Uterus (tissue), 3 donors: ENCODE measurements at regions not wholly inside any gene's neighbourhood (a gene's known extent, or its start where the extent isn't known, plus 50 kb on each side); places are given as distances from the start of the nearest gene placed in this dataset.

Source experiments
- DNase-seq, 2 donors: peaks; one replicate each; pipeline ENCODE4 v3.0.0-alpha.2; 2019 to 2020
- H3K27ac ChIP-seq, 2 donors: fragments of 200-600 bp; sonication (generic); 1 replicate in 1 of 2; 2 replicates in 1 of 2; pipeline ENCODE4 v1.5.1; 2016 to 2018
- H3K27me3 ChIP-seq, 2 donors: fragments of 200-600 bp; sonication (generic); one replicate each; pipeline ENCODE4 v1.5.1; 2018 to 2019; ENCODE audit warnings: control low read depth in 1 of 2
- H3K36me3 ChIP-seq, 2 donors: fragments of 200-600 bp; sonication (generic); one replicate each; pipeline ENCODE4 v1.5.1; 2019; ENCODE audit warnings: control low read depth in 1 of 2
- H3K4me1 ChIP-seq, 2 donors: fragments of 200-600 bp; sonication (generic); one replicate each; pipeline ENCODE4 v1.5.1; 2018 to 2019; ENCODE audit warnings: control low read depth in 1 of 2
- H3K4me3 ChIP-seq, 2 donors: fragments of 200-600 bp; sonication (generic); 1 replicate in 1 of 2; 2 replicates in 1 of 2; pipeline ENCODE4 v1.5.1; 2018 to 2019; ENCODE audit warnings: mild to moderate bottlenecking in 1 of 2
- H3K9me3 ChIP-seq, 2 donors: fragments of 200-600 bp; sonication (generic); one replicate each; pipeline ENCODE4 v1.5.1; 2019; ENCODE audit warnings: control low read depth in 1 of 2
- CTCF ChIP-seq, 4 experiments: fragments of 200-600 bp in 2 of 4; fragments of 450-650 bp in 2 of 4; sonication (generic) in 2 of 4; IDR thresholded peaks; one replicate each; pipeline ENCODE4 v1.5.1; 2016 to 2019; ENCODE audit warnings: antibody characterized with exemption in 4 of 4, mild to moderate bottlenecking in 2 of 4, moderate library complexity in 1 of 4
- POLR2A ChIP-seq, 2 donors: fragments of 450-650 bp; IDR thresholded peaks; one replicate each; pipeline ENCODE4 v1.6.1; 2016; ENCODE audit warnings: antibody characterized with exemption in 2 of 2, mild to moderate bottlenecking in 1 of 2, moderate library complexity in 1 of 2
- intact Hi-C: fragments of 100-400 bp; cut with DNase I; formaldehyde crosslinking; loops from one replicate; pipeline ENCODE4 v1.15.1; 2023; ENCODE audit warnings: low total_unique reads
- donor health status: DM: yes; HTN: yes; CAD: no.

DNA sequence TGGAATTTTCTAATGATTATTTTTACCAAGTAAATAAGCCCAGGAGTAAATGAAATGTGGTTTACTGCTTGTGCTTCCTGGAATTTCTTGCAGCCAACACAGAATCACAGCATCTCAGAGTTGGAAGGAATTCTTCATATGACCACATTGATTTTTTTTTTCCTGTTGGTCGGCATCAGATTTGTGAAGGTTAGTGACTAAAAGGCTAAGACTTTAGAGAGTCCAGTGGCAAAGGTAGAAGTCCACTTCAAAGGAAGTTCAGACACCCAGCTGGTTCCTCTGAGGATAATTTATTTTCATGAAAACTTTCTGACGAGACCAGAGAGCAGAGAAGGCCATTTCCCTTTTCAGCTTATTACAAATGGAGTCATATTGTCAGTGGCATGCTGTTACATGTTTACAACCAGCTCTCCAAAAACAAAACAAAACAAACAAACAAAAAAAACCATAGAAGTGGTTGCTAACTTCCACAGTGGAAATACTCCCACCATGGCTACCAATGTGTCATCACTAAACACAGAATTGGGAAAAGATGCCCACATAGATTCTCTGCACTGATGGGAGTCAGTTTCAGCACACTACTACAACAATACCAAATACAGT is 77.2 kb upstream of the CDC42BPA start:
- DNase-seq: no peak
- H3K4me1 ChIP-seq: no peaks in the 10 kb centered on the region
- no peak overlapping the region for H3K27ac ChIP-seq
- intact Hi-C loops: no loop called here
- H3K27me3 ChIP-seq: no peaks in the 10 kb centered on the region
- no peaks in the 10 kb centered on the region for H3K9me3 ChIP-seq
- no peak for TF ChIP-seq CTCF (IDR thresholded peaks at IDR 0.05)
- TF ChIP-seq POLR2A (IDR thresholded peaks at IDR 0.05): no peak
- H3K4me3 ChIP-seq: no peak overlapping the region
- no peaks in the 10 kb centered on the region for H3K36me3 ChIP-seq

GRCh38 chr1:227392984-227393764 is 74.9 kb upstream of the CDC42BPA start:
- DNase-seq: no peak
- Histone ChIP-seq H3K27me3 (no peaks in the 10 kb centered on the region), H3K4me1 (no peaks in the 10 kb centered on the region), H3K36me3 (no peaks in the 10 kb centered on the region), H3K4me3 (no peak overlapping the region), H3K9me3 (no peaks in the 10 kb centered on the region), H3K27ac (no peak overlapping the region)
- TF ChIP-seq POLR2A (IDR thresholded peaks at IDR 0.05): no peak
- TF ChIP-seq CTCF (IDR thresholded peaks at IDR 0.05): no peak
- intact Hi-C loops: no loop called here

GRCh38 chr1:227391879-227392278 is 73.6 kb upstream of the CDC42BPA start:
- Histone ChIP-seq H3K27me3 (no peaks in the 10 kb centered on the region), H3K9me3 (no peaks in the 10 kb centered on the region), H3K4me3 (no peak overlapping the region), H3K27ac (no peak overlapping the region), H3K36me3 (no peaks in the 10 kb centered on the region), H3K4me1 (no peaks in the 10 kb centered on the region)
- TF ChIP-seq CTCF (IDR thresholded peaks at IDR 0.05) (no peak), POLR2A (IDR thresholded peaks at IDR 0.05) (no peak)
- no peak for DNase-seq
- intact Hi-C loops: no loop called here

DNA sequence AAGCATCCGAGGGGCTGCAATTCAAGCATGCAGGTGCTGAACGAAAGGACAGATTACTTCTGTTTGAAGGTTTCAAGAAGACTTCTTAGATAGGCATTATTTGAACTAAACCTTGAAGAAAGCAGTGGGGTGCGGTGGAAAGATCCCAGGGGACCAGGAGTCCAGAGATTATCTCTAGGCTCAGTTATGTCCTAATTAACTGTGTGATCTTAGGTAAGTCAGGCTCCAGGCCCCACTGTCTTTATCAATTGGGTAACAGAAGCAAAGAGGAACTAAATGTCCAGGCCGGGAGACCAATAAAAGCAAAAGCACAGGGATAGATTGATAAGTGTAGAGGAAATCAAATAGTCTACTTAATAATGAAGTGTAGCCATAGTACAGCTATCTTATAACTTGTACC is 72.9 kb upstream of the CDC42BPA start:
- Histone ChIP-seq H3K4me3 (no peak overlapping the region), H3K27ac (no peak overlapping the region), H3K27me3 (no peaks in the 10 kb centered on the region), H3K36me3 (no peaks in the 10 kb centered on the region), H3K9me3 (no peaks in the 10 kb centered on the region), H3K4me1 (no peaks in the 10 kb centered on the region)
- intact Hi-C loops: no loop called here
- TF ChIP-seq POLR2A (IDR thresholded peaks at IDR 0.05) (no peak), CTCF (IDR thresholded peaks at IDR 0.05) (no peak)
- DNase-seq: no peak

- DNase-seq: no peak
- no peaks in the 10 kb centered on the region for H3K27me3 ChIP-seq
- H3K27ac ChIP-seq: no peak overlapping the region
- intact Hi-C loops: no loop called here
- no peaks in the 10 kb centered on the region for H3K9me3 ChIP-seq
- TF ChIP-seq CTCF (IDR thresholded peaks at IDR 0.05) (no peak), POLR2A (IDR thresholded peaks at IDR 0.05) (no peak)
- H3K36me3 ChIP-seq: no peaks in the 10 kb centered on the region
- no peaks in the 10 kb centered on the region for H3K4me1 ChIP-seq
- H3K4me3 ChIP-seq: no peak overlapping the region
Observed at GRCh38 chr1:227390525-227390924, 72.2 kb upstream of the CDC42BPA start.
